Fibroblast of lung (primary cell): ENCODE measurements at regions not wholly inside any gene's neighbourhood (a gene's known extent, or its start where the extent isn't known, plus 50 kb on each side); places are given as distances from the start of the nearest gene placed in this dataset.

Experiments used
- CTCF ChIP-seq, 2 donors: IDR thresholded peaks in 1 of 2; conservative IDR thresholded peaks in 1 of 2; 1 replicate in 1 of 2; 2 replicates in 1 of 2; pipeline ENCODE4 v1.5.1; 2011 to 2012; ENCODE audit warnings: low read length in 2 of 2, control low read depth in 1 of 2, inconsistent platforms in 1 of 2, low read depth in 1 of 2, mild to moderate bottlenecking in 1 of 2
- EZH2 ChIP-seq: IDR thresholded peaks from 2 replicates; pipeline ENCODE4 v1.5.1; 2012; ENCODE audit warnings: low read length, control low read depth, mild to moderate bottlenecking; ENCODE audit errors: missing control alignments

- no peak for TF ChIP-seq CTCF (conservative IDR thresholded peaks at IDR 0.05 in 1 of 2, IDR thresholded peaks at IDR 0.05 in 1 of 2; ENCODE audit: low read depth in 1 of 2, low read length in 2 of 2)
- TF ChIP-seq EZH2: no peak
Measured at GRCh38 chr10:29375888-29376287, 87.0 kb downstream of the LYZL1 start.
